ENCODE measurements at regions not wholly inside any gene's neighbourhood (a gene's known extent, or its start where the extent isn't known, plus 50 kb on each side); places are given as distances from the start of the nearest gene placed in this dataset.
"Not testable (repeated sequence)": the region's sequence is repeated elsewhere in the genome, so short reads cannot be mapped to it uniquely, and the experiment has no call there.

DNA sequence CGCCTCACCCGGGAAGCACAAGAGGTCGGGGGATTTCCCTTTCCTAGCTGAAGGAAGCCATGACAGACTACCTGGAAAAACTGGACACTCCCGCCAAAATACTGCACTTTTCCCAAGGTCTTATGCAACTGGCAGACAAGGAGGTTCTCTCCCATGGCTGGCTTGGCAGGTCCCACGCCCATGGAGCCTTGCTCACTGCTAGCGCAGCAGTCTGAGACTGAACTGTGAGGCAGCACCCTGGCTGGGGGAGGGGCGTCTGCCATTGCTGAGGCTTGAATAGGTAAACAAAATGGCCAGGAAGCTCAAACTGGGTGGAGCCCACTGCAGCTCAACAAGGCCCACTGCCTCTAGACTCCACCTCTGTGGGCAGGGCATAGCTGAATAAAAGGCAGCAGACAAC, 92.1 kb downstream of the C4BPA start:
- ATAC-seq; intact Hi-C loops (cut with DNase I); DNase-seq (ENCODE audit: missing footprints): not testable (repeated sequence)

DNA sequence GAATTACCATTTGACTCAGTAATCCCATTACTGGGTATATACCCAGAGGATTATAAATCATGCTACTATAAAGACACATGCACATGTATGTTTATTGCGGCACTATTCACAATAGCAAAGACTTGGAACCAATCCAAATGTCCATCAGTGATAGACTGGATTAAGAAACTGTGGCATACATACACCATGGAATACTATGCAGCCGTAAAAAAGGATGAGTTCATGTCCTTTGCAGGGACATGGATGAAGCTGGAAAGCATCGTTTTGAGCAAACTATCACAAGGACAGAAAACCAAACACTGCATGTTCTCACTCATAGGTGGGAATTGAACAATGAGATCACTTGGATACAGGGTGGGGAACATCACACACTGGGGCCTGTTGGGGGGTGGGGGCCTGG, 97.5 kb downstream of the C4BPA start:
- DNase-seq (ENCODE audit: missing footprints); ATAC-seq; intact Hi-C loops (cut with DNase I): not testable (repeated sequence)

DNA sequence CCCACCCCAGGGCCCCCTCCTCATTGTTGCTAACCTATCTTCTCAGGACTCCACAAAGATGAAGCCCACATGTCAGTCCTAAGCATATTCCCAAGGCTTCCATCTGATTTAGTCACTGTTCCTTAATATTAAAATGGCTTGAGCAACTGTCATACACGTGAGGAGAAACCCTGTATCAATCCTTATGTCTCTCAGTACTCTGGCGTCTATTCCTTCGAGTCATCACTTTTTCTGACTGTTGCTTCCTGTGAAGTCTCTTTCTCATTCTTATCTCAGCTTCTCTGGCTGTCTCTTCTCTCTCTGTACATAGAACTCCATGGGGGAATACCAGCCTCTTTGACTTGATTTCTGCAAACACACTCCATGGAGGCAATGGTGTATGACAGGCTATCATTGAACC, 98.4 kb downstream of the C4BPA start:
- DNase-seq (ENCODE audit: missing footprints) (no peak), ATAC-seq (no peak)
- intact Hi-C loops (cut with DNase I) = no loop called here

DNA sequence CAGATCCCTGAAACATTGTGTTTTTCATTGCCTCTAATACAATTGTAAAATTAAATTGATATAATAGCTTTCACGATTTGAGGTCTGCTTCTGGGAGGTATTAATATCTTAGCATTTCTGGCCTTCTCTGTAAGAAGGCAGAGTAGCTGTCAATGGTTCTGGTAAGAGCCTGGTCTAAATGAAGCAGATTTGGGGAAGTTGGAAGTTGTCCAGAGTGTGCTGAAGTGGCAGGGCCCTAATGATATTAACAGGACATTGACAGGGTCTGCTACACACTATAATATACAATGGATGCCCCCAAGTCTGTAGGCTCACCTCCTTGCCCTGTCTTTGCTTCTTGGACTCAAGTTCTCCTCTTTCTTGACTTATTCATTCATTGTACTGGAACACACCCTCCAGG, 99.5 kb downstream of the C4BPA start:
- intact Hi-C loops (cut with DNase I) = no loop called here
- no peak for DNase-seq (ENCODE audit: missing footprints)
- no peak for ATAC-seq

DNA sequence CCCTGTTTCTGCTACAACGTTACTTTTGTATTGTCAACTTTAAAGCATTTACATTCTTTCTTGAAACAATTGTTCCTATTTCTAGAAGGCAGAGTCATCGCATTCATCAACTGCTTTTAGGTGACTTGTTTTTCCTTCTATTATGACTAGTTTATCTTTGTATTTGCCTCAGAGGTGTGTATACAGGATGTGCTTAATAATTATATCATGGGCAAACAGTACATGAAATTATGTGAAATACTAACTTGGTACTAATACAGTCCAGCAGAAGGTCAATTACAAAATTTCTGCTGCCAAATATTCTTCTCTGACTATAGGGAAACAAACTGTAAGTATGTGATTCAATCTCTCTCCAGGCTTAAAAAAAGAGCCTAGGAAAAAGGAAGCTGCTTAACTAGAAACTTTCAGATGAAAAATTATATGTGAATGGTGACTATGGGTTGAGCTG, 101.6 kb downstream of the C4BPA start:
- intact Hi-C loops (cut with DNase I) = loop anchor here (2.0 kb wide), 1 partner anchor 115 kb away; the partner anchor contains the start of gene CD55
- ATAC-seq = no peak
- no peak for DNase-seq (ENCODE audit: missing footprints)

DNA sequence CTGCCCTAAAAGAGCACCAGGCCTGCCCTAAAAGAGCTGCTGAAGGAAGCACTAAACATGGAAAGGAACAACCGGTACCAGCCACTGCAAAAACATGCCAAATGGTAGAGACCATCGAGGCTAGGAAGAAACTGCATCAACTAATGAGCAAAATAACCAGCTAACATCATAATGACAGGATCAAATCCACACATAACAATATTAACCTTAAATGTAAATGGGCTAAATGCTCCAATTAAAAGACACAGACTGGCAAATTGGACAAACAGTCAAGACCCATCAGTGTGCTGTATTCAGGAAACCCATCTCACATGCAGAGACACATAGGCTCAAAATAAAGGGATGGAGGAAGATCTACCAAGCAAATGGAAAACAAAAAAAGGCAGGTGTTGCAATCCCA, 104.7 kb downstream of the C4BPA start:
- DNase-seq (ENCODE audit: missing footprints); ATAC-seq; intact Hi-C loops (cut with DNase I): not testable (repeated sequence)

DNA sequence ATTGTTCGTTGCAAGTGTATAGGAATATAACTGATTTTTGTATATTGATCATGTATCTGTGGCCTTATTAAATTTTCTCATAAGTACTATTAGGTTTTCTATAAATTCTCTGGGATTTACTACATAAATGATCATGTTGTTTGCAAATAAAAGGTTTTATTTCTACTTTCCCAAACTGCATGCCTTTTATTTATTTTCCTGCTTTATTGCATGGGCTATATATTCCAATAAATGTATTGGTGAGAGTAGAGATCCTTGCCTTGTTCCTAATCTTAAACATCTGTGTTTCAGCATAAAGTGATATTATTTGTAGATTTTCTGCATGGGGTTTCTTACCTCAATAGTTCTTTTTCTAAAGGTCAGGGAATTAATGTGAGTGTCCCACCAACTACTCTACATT, 107.0 kb upstream of the CD55 start:
- DNase-seq (ENCODE audit: missing footprints) (no peak), ATAC-seq (no peak)
- intact Hi-C loops (cut with DNase I) = no loop called here

DNA sequence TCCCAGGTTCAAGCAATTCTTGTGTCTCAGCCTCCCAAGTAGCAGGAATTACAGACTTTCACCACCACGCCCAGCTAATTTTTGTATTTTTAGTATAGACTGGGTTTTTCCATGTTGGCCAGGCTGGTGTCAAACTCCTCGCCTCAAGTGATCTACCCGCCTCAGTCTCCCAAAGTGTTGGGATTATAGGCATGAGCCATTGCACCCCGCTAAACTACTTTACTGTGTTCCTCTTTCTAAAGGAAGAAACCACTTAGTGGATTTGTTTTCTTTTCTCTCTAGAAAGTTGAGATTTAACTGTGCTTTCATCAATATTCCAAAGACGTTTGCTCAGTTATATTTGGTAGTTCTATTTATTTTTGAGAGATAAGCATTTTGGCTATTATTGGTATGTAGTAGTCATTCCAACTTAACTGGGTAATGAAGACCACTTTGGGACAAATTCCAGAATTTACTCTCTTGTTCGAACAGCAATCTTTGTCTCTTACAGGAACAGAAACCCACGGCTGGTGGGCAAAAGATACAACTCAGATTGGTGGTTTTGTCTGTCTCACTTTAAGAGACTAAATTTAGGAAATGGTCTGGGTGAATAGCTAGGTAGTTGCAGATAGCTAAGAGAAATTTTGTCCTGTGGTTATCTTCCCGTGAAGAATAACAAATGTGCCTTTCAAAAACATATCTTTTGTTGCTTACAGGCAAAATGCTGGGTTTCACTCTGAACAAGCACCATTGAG, 103.5 kb upstream of the CD55 start:
- intact Hi-C loops (cut with DNase I) = no loop called here
- no peak for DNase-seq (ENCODE audit: missing footprints)

DNA sequence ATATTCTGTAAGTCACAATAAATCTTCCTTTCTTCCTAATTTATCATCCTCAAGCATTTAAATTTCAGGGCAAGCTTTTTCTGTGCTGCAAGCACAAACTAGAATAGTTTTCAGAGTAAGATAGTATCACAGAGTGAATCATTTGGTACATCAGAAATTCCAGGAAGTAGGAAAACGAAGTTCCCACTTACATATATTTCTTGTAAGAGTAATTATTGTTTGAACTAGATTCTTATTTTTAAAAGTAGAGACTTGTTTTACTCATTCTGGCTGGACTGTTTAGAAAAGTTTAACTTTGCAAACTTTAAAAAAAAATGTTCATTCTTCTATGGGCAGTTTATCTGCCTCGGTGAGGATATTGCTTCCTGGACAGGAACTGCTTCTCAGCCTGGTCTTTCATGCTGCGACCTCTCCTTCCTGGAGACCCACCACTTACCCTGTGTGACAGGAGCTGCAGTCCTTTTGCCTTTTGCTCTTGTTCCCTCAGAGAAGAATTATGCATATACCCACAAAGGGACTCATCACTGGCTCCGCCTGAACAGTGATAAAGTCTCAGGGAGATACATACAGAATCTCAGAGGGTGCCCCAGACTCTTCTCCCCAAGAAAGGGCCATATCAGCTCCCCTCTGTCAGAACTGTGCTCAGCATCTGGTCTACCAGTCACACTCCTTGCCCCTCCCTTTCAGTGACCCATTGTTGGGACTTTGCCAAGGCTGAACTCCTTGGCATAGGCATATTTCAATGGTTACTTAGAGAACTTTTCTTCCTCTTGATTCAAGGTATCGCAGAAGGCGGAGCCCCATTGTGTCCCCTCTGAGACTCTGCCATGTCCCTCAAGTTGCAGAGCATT, 102.7 kb upstream of the CD55 start:
- ATAC-seq (no peak), DNase-seq (ENCODE audit: missing footprints) (no peak)
- intact Hi-C loops (cut with DNase I) = no loop called here

More for the DNA sequence above, 103.5 kb upstream of the CD55 start:
- no peak for ATAC-seq

DNA sequence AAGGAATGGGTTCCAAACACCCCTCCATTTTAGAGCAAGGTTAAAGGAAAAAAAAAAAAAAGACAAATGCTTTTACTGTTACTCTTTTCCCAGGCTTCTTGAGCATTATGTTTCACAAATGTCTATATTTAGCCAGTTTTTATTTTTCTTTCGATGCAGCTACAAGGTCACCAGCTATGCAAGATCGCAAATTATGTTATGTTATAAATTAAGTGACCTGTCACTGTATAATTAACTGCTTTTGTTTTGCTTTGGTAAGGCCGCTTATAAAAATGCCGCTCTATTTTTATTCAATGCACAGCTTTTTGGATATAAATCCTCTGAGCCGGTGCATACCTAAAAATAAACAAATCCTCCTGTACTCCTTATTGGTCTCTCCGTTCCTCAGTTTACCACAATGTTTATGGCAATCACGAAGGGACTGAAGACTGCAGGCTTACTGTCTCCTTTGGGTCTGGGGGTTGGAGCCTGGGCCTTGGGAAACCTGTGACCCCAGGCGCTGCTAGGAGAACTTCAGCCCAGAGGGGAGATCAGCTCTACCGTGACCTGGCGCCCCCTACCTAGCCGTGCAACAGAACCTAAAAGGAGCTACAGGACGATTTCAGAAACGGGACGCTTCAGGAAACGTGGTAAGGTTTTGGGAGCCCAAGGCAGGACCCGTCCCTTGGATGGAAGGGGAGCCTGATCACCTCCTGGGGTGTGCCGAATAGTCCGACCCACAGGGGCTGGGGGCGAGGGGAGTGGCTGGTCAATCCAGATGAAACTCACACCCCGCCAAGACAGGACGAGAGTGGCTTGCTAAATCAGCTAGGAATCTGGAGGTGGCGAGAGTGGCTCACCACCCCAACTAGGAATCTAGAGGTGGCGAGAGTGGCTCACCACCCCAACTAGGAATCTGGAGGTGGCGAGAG, 101.2 kb upstream of the CD55 start:
- ATAC-seq = no peak
- intact Hi-C loops (cut with DNase I) = no loop called here

DNA sequence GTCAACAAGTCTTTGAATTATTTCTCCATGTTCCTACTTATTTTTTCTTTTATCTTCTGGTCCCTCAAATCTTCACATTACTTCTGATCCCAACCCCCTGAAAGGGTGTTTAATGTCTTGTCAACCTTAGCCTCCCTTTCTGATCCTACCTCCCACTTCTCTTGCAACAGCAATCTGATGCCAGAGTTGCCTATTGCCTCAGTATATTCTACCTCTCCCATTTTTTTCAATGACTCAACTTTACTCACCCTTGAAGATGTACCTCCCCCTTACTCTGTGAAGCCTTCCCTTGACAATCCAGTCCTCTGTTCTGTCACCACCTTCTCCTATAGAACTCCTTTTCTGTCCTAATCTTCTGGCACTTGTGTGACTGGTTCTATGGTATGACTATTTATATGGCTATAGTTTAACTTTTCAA, 99.5 kb upstream of the CD55 start:
- intact Hi-C loops (cut with DNase I) = no loop called here
- no peak for ATAC-seq
- DNase-seq (ENCODE audit: missing footprints) = no peak

More for the DNA sequence above, 101.2 kb upstream of the CD55 start:
- DNase-seq (ENCODE audit: missing footprints) = no peak

DNA sequence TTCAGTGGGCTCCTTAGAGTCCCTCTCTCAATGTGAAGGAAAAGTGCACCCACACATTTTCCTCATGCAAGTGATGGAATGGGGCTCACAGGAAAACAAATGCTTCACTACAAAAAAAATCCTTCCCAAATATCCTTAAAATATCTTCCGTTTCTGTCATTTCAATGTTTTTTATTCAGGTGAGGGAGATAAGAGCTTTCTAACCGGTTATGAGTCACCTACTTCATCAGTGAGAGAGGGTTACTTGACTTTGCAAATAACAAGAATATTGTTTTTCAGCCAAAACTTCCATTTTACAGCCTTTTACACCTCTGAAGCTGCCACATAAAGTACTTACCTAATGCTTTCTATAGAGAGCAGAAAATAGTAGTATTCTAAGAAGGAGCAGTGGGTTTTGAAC, 98.3 kb upstream of the CD55 start:
- no peak for DNase-seq (ENCODE audit: missing footprints)
- no peak for ATAC-seq
- intact Hi-C loops (cut with DNase I) = no loop called here

DNA sequence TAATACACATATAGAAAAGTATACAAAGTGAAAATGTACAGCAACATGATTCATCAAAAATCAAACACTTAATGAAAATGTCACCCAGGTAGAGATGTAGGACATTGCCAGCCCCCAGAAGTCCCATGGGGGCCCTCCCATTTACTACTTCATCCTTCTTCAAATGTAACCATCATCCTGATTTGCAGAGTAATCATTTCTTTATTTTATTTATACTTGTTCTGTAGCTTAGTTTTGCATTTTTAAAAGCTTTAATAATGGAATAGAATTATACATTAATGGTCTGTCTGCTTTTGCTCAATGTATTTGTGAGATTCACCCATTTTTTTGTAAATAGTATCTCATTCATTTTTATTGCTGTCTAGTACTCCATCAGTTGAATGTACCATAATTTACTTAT, 96.8 kb upstream of the CD55 start:
- ATAC-seq (no peak), DNase-seq (ENCODE audit: missing footprints) (no peak)
- intact Hi-C loops (cut with DNase I) = no loop called here

DNA sequence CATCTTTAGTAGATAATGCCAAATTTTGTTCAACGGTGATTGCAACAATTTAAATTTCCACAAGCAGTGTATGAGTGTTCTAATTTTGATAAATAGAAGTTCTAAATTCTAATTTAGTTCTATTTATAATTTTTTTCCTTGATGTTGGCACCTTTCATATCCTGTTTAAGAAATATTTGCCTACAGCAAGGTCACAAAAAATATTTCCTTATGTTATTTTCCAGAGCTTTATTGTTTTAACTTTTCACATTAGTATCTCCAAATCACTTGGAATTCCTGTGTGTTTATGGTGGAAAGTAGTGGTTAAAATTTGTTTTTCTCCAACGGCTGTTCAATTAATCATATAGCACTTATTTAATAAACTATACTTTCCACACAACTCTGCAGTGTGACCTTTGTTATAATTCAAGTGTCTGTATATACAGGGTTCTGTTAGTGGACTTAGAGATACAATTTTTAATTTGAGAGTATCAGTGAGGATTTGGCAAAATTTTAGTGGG, 94.3 kb upstream of the CD55 start:
- DNase-seq (ENCODE audit: missing footprints) (no peak), ATAC-seq (no peak)
- intact Hi-C loops (cut with DNase I) = no loop called here

DNA sequence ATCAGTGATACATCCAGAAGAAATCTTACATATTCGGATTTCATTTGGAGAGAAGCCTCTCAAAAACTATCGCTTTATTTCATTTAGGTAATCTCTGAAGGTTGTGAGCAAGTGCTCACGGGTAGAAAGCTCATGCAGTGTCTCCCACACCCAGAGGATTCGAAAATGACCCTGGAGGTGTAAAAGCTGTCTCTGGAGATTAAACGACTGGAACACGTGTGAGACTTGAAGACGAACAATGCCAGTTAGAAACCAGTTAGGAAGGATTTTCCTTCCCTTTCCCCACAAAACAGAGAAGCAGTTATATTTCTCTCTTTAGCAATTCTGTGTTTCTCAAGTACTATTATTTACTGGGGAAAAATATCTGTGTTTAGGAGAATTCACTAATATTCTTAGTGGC, 92.5 kb upstream of the CD55 start:
- DNase-seq (ENCODE audit: missing footprints) (no peak), ATAC-seq (no peak)
- intact Hi-C loops (cut with DNase I) = no loop called here

DNA sequence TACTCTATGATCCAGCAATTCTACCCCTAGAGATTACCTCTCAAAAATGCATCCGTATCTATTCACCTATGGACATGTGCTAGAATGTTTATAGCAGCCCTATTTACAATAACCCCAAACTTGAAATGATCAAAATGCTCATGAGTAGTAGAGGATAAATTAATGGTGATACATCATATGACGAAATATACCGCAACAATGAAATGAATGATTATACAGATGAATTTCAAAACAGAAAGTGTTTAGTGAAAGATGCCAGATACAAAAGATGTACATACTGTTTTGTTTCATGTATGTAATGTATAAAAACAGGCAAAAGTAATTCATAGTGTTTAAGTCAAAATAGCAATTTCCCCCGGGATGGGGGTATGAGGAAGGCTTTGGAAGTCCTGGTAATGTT, 91.0 kb upstream of the CD55 start:
- intact Hi-C loops (cut with DNase I) = no loop called here
- no peak for ATAC-seq

DNA sequence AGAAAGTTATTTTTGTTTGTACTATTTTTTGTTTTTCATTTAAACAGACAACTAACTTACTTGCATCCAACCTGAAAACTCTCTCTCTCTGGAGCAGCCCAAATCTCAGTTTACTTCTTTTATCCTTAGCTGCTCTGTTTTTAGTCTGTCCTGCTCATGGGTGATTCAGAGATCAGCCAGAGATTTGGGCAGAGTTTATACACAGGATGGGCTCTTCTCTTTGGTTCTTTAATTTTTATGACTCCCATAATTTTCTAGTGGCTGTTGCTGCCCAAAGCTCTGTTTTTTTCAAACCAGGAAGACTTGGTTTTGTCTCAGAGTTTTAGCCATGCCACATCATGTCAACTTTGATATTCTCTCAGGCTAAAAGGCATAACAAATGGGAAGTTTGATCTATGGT, 86.8 kb upstream of the CD55 start:
- DNase-seq (ENCODE audit: missing footprints) (no peak), ATAC-seq (no peak)
- intact Hi-C loops (cut with DNase I) = no loop called here

More for the DNA sequence above, 91.0 kb upstream of the CD55 start:
- DNase-seq (ENCODE audit: missing footprints) = no peak

DNA sequence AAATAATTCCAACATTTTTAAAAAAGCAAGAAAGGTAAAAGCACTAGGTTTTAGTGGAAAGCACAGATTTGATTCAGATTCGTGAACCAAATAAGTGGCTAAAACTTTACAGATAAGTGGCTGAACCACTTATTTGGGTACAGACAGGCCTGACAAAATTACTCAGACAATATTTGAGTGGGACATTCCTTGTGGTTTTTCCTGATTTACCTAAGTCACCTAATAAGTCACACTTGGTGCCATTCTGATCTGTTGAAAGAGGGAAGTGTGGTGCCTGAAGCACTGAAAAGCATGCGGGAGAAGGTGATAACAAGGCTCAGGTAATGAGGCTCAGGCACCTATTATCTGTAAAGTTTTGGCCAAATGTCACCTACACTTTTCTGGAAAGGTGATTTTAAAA, 81.6 kb upstream of the CD55 start:
- DNase-seq (ENCODE audit: missing footprints) (no peak), ATAC-seq (no peak)
- intact Hi-C loops (cut with DNase I) = no loop called here
